DMS79 (cell line): ENCODE measurements at regions not wholly inside any gene's neighbourhood (a gene's known extent, or its start where the extent isn't known, plus 50 kb on each side); places are given as distances from the start of the nearest gene placed in this dataset.
"Not testable (repeated sequence)": the region's sequence is repeated elsewhere in the genome, so short reads cannot be mapped to it uniquely, and the experiment has no call there.

ENCODE experiments used
- DNase-seq: peaks from one replicate; lab custom pipeline; 2025; lab: John Stamatoyannopoulos, UW

DNA sequence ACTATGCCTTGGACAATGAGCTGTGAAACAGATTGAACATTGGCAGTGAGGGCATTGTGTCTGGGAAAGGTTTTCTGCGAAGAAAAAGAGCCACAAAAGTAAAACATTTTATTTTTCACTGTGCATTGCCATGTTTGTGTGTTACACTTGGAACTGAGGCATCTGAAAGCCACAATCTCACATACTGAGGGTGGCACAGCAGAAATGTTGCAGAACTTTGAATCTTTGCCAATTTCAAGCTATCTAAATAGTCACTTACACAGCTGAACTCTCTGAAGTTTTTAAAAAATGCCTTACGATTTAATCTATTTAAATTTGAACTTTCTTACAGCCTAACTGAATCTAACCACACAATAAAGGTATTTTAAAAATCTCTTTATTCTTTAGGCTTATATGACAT is 154.1 kb upstream of the GRM7 start:
- no peak for DNase-seq

DNA sequence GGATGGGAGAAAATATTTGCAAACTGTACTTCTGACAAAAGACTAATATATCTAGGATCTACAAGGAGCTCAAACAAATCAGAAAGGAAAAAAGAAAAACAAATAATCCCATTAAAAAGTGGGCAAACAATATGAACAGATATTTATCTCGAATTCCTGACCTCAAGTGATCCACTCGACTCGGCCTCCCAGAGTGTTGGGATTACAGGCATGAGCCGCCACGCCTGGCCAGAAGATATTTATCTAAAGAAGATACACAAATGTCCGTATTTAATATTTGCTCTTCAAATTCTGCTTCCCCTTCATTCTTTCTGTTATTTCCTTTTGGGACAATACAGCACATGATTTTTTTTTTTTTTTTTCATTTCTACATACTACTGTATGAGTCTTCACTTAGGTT is 151.7 kb upstream of the GRM7 start:
- no peak for DNase-seq

DNA sequence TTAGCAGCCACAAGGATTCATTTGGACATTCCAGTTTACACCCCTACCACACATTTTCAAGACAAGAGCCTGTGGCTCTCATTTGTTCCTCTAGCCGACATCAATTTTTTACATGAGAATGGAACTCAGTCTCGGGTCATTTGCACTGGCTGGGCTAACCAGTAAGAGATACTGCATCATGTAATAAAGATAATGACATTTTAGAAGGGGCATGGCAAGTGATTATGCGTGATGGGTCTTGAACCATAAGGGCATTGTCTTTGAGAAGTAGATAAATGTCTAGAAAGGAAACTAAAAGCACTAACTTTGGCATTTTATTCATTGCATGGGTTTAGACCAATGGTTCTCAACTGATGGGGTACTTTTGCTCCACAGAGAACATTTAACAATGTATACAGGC is 146.0 kb upstream of the GRM7 start:
- no peak for DNase-seq

DNA sequence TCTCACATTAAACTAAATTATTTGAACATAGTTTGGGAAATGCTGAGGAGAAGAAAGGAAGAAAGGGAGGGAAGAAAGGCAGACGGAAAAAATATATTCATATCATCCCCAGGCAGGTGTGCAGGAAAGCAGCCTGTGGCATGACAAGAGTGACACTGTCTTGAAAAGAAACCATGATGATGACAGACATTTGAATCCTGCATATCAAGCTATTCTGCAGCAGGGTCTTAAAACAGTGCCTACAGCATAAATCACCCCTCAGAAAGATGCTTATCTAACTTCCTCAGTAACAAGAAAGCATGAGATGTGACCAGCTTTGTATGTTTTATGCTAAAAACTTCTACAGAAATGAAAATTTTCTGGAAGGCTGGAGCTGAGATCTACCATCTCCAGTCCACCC is 144.5 kb upstream of the GRM7 start:
- no peak for DNase-seq

DNA sequence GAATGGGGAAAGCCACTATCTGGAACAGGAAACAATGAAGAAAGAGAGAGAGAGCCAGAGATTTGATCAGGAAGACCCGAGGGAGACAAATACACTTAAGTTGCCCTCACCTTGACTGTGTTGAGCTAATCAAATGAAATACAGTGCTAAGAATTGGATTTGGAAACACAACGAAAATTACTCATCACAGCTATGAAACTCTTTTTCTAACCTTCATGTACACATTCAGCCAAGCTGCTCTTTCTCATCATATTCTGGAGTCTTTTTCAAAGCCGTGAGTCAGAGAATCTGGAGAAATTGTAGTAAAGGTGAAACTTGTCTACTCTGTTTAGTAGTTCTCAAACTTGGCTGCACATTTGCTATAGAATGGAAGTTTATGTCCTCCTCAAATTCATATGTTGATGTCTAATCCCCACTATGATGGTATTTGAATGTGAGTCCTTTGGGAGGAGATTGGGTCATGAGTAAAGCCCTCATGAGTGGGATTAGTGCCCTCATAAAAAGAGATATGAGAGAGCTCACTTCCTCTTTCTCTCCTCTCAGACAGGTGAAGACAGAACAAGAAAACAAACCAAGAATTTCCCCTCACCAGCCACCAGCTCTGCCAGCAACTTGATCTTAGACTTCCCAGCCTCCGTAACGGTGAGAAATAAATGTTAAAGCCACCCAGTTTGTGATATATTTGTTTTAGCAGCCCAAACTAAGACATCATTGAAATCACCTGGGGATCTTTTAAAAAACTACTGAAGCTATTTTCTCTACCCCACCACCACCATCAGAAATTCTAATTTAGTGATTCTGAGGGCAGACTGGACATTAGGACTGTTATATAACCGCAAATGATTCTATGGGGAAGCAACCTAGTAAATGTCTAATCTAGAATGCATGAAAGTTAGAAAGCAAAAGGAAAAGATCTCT is 143.6 kb upstream of the GRM7 start:
- no peak for DNase-seq

DNA sequence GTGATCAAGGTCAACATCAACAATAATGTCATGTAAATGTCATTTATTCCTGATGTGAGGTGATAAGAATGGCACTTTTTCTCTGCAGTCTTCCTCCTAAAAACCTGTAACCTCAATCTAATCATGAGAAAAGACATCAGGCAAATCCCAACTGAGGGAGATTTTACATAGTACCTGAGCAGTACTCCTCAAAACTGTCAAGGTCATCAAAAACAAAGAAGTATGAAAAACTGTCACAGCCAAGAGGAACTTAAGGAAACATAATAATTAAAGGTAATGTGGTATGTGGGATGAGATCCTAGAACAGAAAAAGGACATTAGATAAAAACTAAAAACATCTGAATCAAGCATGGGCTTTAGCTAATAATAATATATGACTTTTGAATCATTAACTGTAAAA is 140.9 kb upstream of the GRM7 start:
- DNase-seq, result no peak

DNA sequence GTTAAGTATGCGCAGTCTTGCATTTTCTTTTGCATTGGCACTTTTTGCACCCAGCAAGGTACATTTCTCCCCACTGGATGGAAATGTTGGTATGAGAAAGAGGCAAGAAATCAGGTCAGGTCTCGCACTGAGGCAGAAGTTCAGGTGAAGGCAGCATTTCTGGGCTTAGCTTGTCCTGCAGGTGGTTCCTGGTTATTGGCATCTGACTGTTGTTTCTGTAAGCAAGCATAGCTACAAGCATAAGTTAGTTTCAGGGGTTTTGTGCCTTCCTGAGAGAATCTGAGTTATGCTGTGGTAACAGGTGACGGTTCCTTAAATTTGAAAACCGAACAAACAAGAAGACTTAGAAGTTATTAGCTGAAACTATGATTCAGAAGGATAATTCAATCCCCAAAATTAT is 139.4 kb upstream of the GRM7 start:
- DNase-seq, result no peak

DNA sequence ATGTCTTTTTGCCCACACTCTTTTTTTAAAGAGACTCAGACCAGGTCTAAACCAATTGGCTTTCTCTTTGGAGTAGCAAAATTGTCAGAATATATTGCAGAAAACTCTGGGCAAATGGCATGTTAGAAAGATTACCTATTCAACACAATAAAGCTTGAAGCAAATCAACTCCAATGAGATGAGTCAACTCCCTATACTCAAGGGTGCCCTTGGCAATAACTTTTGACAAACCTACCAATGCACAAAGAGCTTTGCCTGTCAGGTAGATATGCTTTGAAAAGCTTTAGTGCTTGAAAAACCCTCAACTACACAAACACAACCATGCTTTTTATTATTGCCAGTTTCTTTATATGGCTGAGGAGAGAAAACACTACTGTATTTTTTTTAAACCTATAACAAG is 137.7 kb upstream of the GRM7 start:
- DNase-seq, result no peak

DNA sequence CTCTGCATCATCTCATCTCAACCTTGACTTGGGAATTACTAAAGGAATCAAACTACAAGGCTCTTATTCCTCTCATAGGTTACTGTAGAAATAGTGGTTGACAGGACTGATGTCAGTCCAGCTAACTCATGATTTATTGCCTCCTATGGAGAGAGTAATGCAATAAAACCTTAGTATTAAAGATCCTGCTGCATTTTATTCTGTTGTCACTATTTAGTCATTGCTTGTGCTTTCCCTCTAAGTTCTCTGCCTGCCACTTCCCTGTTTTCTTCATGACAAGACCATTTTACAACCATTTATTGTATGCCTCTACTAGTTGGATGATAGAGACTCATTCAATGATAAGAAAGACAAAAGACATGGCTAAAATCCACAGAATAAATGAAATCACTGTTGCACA is 134.1 kb upstream of the GRM7 start:
- DNase-seq, result no peak

DNA sequence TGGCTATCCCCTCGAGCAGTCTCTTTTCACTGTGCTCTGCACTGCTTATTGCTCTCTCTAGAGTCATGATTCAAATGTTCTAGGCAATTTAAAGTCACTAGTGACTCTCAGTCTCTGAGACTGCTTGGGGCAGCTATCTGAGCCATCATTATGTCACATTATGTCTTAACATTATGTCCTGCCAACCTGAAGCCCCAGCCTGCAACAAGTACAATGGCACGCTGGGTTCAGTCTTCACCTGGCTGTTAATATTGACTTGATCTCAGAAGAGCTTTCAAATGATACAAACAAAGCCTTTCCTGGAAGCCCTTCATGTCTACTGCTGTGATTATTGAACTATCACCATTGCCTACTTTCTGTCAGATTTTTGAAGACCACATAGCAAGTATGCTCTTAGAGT is 128.1 kb upstream of the GRM7 start:
- no peak for DNase-seq

DNA sequence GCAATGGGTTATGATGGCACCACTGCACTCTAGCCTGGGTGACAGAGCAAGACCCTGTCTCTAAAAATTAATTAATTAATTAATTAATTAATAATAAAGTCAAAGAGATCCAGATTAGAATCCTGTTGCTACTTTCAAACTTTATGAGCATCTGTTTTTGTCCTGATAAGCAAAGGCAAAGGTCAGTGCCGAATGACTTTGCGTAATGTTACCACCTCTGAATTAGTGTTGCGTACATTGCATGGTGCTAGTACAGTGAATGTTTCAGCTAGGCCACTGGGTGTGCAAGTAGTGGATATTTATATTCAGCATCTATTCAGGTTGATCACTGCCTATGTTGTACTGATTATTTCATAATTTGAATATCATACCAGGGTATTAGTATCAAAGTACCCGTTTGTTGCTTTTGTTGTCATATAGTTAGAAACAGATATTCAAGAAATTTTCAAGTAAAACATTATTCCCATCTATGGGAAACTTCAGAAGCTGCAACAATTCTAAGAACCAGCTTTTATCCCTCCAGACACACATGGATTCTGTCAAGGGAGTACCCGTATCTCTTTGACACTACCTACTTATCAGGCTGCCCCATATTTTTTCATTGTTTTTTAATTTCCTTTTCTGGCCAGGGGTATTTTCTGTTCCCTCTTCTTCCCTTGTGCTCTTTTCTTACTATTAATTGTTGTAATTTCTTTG is 127.1 kb upstream of the GRM7 start:
- DNase-seq, result no peak

DNA sequence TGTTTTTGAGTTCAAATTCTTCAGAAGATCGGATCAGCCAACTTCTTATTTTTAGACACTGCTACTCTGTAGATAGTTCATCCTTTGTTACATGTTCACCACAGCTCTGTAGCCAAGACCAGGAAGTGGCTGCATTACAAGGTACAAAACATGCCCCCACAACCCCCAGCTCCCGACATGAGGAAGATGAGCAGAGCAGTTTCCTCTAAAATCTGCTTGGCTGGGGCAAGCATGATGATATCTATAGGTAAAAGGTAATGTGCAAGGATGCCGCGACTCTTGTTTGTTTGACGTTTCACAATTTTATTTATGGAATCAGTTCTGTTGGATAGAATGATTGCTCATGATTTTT is 126.5 kb upstream of the GRM7 start:
- no peak for DNase-seq

DNA sequence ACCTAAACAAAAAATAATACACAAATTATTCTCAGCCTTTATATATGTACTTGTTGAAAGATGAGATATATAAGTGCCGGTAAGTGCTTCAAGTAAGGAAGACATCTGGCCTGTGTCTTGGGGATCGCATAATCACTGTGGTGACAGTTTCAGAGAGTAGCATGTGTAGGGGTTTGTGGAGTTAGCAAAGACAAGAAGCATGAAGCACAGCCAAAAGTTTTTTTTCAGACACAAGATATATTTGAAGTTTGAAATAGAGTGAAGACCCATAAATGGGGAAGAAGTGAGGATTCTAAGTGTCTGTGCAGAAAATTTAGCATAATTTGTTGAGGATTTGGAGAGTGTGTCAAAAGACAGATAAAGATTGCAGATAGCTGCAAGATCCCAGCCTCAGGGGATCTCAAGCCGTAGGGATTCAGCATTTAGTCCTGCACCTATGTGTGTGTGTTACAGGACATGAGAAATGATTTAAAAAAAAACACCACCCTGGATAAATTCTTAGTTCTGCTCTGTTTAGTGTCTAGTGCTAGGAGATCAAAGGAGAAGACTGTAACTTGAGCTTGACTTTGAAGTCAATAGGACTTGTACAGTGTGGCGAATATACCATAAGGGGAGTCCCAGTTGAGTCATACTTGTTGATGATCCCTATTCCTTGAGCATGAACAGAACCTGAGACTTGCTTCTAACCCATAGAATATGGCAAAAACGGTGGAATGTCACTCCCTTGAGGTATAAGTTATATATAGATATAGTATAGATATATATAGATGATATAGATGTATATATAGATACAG is 123.9 kb upstream of the GRM7 start:
- DNase-seq, result no peak

DNA sequence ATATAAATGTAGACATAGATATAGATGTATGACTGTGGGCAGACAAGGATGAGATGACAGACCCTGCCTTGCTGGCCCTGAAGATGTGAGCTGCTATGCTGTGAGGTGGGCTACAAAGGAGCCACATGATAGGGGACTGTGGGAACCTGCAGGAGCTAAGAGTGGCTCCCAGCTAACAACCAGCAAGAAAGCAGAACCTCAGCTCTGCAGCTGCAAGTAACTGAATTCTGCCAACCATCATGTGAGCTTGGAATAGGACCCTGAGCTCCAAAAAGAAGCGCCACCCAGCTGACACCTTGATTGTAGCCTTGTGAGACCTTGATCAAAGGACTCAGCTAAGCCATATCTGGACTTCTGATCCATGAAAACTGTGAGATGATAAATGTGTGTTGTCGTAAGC is 123.3 kb upstream of the GRM7 start:
- DNase-seq, result no peak

DNA sequence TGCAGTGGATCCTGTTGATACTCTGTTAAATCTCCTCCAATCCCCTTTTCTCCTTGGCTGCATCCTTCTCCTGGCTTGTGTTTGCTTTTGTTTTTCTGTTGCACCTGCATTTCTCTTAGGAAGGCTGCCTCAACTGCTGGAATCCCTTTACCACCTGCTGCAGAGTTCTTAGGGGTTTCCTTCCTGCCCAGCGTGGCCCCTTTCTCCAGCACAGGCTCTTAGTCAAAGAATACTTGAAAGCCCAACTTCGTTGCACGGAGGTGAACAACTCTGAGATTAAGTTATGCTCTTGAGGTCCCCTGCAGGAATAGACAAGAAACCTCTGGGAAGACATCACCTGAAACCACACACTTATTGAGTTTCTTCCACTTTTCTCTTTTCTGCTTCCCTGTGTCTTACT is 121.6 kb upstream of the GRM7 start:
- no peak for DNase-seq

DNA sequence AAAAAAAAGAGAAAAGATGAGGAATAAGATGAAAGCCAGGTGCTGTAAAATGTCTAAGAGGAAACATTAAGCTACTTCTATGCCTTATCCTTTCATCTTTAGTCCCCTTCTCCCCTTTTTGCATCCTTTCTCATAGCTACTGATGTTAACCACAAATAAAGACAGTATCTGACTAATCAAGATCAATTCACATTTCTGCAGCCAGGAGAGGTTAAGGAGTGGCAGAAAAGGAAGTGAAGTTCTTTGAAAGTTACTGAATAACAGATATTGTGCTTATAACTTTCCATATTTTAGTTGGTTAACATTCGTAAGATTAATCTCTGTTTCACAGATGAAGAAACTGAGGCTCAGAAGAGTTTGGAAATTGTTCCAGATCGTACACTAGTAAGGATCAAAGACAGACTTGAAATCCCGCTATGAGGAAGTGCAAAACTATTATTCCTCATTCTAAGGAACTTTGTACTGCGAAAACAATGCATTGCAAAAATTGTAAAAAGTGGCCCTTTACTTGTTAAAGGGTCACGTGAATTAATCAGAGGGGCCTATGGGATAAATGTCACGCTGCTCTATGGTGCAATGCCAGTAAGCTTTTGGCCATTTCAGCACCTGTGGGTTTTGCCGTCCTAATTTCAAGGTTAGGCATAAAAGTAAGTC is 117.7 kb upstream of the GRM7 start:
- no peak for DNase-seq

DNA sequence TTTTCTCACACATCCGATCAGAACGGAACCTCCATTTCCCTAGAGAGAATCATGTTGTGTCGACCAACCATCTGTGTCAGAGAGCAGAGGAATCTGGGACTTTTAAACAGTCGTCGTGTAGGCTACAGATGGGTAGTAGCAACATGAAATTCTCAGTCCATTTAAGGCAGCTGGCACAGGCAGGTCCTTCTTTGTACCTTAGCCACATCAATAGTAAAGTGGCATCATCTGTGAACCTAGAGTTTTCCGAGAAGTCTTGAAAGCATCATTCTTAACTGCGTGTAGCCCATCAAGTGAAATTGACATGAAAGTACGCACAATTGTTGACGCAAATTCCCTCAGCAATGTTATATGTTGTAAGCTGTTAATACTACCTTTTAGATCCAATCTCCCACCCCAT is 114.5 kb upstream of the GRM7 start:
- no peak for DNase-seq

DNA sequence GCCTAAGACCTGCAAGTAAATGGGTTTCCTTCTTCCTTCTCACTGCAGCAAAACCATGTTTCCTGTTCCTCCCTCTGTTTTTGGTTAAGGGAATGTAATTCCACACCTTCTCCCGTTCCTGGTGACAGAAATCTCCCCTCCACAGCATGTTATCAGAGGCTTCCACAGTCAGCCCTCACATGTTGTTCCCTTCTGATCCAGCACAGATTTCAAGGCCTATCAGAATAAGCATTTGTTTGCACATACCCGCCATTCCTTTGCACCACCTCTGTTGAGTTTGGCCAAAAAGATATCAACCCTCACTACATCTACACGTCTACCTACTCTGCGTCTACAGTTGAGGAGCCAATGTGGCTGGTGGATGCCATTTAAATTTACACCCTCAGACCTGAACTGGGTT is 113.9 kb upstream of the GRM7 start:
- no peak for DNase-seq

DNA sequence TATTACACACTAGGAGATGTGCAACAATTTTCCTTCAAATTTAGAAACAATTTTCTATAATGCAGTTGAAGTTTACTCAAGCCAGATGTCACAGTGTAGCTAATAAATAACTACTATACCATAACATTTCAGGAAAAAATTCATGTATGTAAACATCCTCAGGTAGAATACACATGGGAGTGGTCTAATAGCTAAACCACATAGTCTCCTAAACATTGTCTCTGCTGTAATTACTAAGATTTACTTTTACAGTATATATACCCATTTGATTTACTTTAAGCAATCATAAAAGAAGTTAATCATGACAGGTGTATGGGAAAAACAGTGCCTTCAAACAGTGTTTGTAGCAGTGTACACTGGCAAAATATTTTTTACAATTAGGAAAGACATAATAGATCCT is 110.1 kb upstream of the GRM7 start:
- no peak for DNase-seq

DNA sequence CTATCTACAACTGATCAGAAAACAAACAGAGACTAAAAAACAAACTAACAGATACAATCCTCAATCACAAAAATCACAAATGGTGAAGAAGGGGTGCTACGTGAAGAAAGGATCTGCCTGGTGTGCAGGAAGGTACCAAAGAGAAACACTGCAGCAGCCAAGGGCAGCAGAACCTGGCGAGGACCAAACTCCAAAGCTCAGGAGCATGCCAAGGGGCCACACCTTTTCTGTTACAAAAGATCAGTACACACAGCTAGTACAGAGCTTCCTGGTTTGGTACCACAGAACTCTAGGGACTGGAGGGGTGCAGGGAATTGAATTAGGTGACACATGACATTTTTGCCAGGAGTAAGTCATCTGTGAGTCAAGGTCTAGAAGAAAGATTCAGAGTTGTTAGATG is 107.4 kb upstream of the GRM7 start:
- no peak for DNase-seq

DNA sequence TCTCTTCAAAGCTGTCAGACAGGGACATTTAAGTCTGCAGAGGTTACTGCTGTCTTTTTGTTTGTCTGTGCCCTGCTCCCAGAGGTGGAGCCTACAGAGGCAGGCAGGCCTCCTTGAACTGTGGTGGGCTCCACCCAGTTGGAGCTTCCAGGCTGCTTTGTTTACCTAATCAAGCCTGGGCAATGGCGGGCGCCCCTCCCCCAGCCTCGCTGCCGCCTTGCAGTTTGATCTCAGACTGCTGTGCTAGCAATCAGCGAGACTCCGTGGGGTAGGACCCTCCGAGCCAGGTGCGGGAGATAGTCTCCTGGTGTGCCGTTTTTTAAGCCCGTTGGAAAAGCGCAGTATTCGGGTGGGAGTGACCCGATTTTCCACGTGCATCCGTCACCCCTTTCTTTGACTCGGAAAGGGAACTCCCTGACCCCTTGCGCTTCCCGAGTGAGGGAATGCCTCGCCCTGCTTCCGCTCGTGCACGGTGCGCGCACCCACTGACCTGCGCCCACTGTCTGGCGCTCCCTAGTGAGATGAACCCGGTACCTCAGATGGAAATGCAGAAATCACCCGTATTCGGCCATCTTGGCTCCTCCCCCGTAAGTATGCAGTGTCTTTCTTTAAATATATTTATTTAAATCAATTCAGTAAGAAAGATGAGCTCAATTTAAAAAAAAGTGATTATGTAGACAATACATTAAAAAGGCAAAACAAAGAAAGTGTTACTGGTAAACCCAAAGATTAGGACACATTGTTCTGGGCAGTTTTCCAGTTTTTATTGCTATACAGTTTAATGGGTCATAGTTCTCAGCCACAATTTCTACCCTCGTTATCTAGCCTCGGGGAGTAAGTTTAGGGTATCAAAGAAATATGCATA is 91.2 kb upstream of the GRM7 start:
- not testable (repeated sequence) for DNase-seq

DNA sequence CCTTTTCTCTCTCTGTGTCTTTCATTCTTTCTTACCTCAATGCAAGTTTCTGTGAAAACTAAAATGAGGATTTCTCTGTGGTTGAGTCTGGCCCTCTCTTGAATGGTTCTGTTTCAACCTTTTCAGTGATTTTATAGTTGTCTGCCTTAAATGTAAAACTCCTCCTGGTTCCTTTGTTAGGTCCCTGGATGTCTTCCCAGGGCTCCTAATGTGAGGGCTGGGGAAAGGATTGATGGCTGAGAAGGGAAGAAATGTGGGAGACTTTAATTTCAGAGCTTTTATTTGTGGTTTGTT is 90.6 kb upstream of the GRM7 start:
- DNase-seq, result no peak
